MG63 (cell line): ENCODE measurements at regions not wholly inside any gene's neighbourhood (a gene's known extent, or its start where the extent isn't known, plus 50 kb on each side); places are given as distances from the start of the nearest gene placed in this dataset.

Source experiments
- DNase-seq: peaks from one replicate; pipeline ENCODE4 v3.0.0-alpha.2; 2020
- H3K27me3 ChIP-seq: fragments of 250-450 bp; sonication (Bioruptor Pico); 2 replicates; pipeline ENCODE4 v1.5.1; 2020; ENCODE audit warnings: mild to moderate bottlenecking, moderate library complexity
- H3K36me3 ChIP-seq: fragments of 250-450 bp; sonication (Bioruptor Pico); 2 replicates; pipeline ENCODE4 v1.5.1; 2020; ENCODE audit warnings: mild to moderate bottlenecking, moderate library complexity
- H3K4me3 ChIP-seq: fragments of 250-450 bp; sonication (Bioruptor Pico); 2 replicates; pipeline ENCODE4 v1.5.1; 2020; ENCODE audit warnings: mild to moderate bottlenecking, moderate library complexity
- H3K9me3 ChIP-seq: fragments of 250-450 bp; sonication (Bioruptor Pico); 2 replicates; pipeline ENCODE4 v1.5.1; 2020; ENCODE audit warnings: mild to moderate bottlenecking, moderate library complexity

DNA sequence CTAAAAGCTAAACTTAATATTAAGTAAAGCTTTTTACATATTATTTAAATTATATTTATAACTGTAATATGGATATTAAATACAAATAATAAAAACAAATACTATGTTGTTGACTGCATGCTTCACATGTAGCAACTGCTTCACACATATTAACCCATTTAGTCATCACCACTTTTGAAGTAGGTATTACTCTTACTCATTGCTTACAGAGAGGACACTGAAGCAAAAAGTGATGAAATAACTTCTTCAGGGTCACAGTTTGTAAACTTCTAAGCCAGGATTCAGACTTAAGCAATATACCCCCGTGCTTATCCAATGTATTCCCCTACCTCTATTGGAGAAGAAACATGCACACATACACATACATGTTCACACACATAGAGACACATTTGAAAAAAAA is 166.6 kb downstream of the DKK2 start:
- H3K27me3 ChIP-seq, result no peaks in the 10 kb centered on the region

GRCh38 chr4:106868381-106869035 is 167.6 kb downstream of the DKK2 start:
- no peaks in the 10 kb centered on the region for H3K9me3 ChIP-seq
- H3K36me3 ChIP-seq, result no peaks in the 10 kb centered on the region
- H3K27me3 ChIP-seq, result no peaks in the 10 kb centered on the region
- no peak overlapping the region for H3K4me3 ChIP-seq
- DNase-seq, result no peak

More for the DNA sequence above, 166.6 kb downstream of the DKK2 start:
- H3K4me3 ChIP-seq, result no peak overlapping the region
- DNase-seq, result no peak
- no peaks in the 10 kb centered on the region for H3K36me3 ChIP-seq
- no peaks in the 10 kb centered on the region for H3K9me3 ChIP-seq

- no peak for DNase-seq
- Histone ChIP-seq H3K9me3 (no peaks in the 10 kb centered on the region), H3K36me3 (no peaks in the 10 kb centered on the region), H3K4me3 (no peak overlapping the region), H3K27me3 (no peaks in the 10 kb centered on the region)
Observed at GRCh38 chr4:106864231-106864630, 171.9 kb downstream of the DKK2 start.

GRCh38 chr4:106854569-106855351 is 181.4 kb downstream of the DKK2 start:
- H3K4me3 ChIP-seq, result no peak overlapping the region

DNA sequence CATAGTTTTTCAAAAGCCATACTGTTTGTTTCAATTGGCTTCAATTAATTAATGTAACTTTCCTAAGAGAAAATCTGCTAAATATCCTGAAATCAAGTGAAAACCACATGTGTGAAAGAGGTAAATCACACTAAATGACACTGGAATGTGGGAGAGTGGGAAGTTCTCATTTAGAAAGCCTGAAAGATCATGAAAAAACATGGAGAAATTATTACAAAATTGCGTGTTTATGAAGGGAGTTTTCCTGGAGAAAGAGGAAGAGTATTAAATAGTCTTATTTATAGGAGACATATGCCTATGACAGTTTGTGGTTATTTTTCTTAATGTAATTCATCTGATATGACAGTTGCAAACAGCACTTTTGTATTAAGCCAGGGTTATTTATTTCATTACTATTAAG is 183.7 kb downstream of the DKK2 start:
- Histone ChIP-seq H3K4me3 (no peak overlapping the region), H3K9me3 (no peaks in the 10 kb centered on the region), H3K36me3 (no peaks in the 10 kb centered on the region), H3K27me3 (no peaks in the 10 kb centered on the region)
- no peak for DNase-seq

More at GRCh38 chr4:106854569-106855351, 181.4 kb downstream of the DKK2 start:
- no peak for DNase-seq
- no peaks in the 10 kb centered on the region for H3K9me3 ChIP-seq
- no peaks in the 10 kb centered on the region for H3K27me3 ChIP-seq
- H3K36me3 ChIP-seq, result no peaks in the 10 kb centered on the region

GRCh38 chr4:106851726-106852125 is 184.4 kb downstream of the DKK2 start:
- H3K27me3 ChIP-seq, result no peaks in the 10 kb centered on the region
- H3K36me3 ChIP-seq, result no peaks in the 10 kb centered on the region
- no peak for DNase-seq
- no peaks in the 10 kb centered on the region for H3K9me3 ChIP-seq
- no peak overlapping the region for H3K4me3 ChIP-seq

DNA sequence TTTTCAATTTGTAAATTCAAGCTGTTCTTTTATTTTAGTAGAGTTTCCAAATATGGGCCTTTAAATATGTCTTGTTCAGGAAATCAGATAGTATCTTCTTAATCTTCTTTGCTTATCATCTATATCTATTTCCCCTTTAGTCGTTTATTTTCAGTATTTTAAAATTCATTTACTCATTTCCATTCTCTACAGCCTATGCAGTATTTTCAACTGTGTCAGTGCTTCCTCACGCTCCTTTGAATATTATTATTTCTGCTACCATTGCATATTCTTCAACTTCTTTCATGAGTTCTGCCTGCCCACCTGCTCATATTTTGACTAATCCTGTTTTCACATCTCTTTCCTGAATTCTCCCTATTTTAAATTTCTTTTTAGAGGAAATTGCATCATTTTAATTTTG is 185.4 kb downstream of the DKK2 start:
- Histone ChIP-seq H3K36me3 (no peaks in the 10 kb centered on the region), H3K27me3 (no peaks in the 10 kb centered on the region), H3K9me3 (no peaks in the 10 kb centered on the region), H3K4me3 (no peak overlapping the region)
- no peak for DNase-seq

DNA sequence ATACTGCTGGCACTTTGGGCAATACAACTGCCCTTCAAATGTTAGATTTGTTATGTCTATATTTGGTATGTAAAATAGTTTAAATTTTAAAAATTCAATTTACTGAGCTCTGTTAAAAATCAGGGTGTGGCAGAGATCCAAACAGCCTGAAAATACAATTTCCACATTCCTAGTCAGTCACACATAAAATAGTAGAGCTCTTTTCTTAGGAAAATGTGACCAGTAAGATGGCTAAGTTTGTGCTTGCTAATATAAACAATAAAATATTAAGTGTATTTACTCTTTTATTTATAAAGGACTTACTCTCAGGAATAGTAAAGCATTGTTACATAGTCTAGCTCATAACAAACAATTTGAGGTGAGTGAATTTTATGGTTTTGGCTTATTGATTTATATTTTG is 200.2 kb downstream of the DKK2 start:
- Histone ChIP-seq H3K27me3 (no peaks in the 10 kb centered on the region), H3K36me3 (no peaks in the 10 kb centered on the region), H3K4me3 (no peak overlapping the region), H3K9me3 (no peaks in the 10 kb centered on the region)
- DNase-seq, result no peak

DNA sequence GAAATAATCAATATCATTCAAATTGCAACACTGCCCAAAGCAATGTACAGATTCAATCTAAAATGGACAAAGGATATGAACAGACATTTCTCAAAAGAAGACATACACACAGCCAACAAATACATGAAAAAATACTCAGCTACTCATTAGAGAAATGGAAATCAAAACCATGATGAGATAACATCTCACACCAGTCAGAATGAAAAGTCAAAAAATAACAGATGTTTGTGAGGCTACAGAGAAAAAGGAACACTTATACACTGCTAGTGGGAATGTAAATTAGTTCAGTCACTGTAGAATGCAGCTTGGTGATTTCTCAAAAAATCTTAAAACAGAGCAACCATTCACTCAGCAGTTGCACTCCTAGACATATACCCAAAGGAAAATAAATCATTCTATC is 205.2 kb downstream of the DKK2 start:
- Histone ChIP-seq H3K4me3 (no peak overlapping the region), H3K27me3 (no peaks in the 10 kb centered on the region), H3K36me3 (no peaks in the 10 kb centered on the region), H3K9me3 (no peaks in the 10 kb centered on the region)
- no peak for DNase-seq

DNA sequence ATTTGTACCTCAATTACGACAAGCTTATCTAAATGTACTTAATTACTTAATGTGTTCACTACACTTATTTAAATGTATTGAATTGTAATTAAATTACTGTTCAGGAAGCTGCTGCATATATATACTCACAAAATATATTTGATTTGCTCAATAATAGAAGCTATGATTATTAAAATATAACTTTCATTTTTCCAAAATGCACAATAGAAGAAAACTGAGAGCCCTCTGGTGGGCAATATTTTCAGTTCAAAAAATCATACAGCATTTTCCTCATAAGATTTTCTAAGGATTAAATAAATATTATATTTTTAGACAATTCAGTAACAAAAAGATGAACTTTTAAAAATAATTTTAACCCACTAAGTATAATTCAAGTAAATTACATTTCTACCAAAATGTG is 217.3 kb downstream of the DKK2 start:
- no peak for DNase-seq
- Histone ChIP-seq H3K36me3 (no peaks in the 10 kb centered on the region), H3K27me3 (no peaks in the 10 kb centered on the region), H3K9me3 (no peaks in the 10 kb centered on the region), H3K4me3 (no peak overlapping the region)

DNA sequence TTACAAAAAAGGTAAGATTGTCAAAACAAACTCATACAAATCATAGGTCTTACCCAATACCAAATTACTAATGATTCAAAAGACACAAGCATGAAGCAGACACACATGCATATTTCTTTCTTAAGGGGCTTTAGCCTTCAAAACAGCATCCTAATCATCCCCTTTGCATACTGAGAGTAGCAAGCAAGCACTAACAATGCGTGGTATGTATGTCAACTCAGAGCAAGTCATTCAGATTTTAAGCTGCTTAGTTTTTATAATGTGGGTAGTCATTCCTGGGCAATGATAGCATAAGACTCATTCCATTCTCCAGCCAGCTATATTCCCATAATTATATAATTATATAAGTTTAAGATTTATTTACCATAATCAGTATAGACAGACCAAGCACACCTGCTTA is 219.6 kb downstream of the DKK2 start:
- Histone ChIP-seq H3K4me3 (no peak overlapping the region), H3K9me3 (no peaks in the 10 kb centered on the region), H3K36me3 (no peaks in the 10 kb centered on the region), H3K27me3 (no peaks in the 10 kb centered on the region)
- DNase-seq, result no peak

GRCh38 chr4:106810122-106810521 is 226.0 kb downstream of the DKK2 start:
- DNase-seq, result no peak
- Histone ChIP-seq H3K4me3 (no peak overlapping the region), H3K36me3 (no peaks in the 10 kb centered on the region), H3K9me3 (no peaks in the 10 kb centered on the region), H3K27me3 (no peaks in the 10 kb centered on the region)

DNA sequence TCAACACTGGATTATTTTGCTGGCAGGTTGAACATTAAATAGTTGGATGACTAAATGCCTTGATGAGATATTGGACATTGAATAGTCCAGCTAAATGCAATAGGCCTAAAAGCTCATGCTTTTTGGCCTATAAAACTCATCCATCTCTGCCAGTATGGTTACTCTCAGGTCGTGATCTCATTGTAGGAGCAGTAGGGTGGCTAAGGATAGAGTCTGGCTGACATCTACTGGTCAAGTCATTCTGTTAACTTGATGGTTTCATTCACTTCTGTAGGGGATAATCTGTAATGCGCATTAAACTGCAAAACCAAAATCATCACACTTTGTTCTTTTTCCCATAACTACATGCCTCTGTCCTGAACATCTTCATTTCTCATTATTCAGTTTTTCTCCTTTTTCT is 227.0 kb downstream of the DKK2 start:
- Histone ChIP-seq H3K9me3 (no peaks in the 10 kb centered on the region), H3K36me3 (no peaks in the 10 kb centered on the region), H3K4me3 (no peak overlapping the region), H3K27me3 (no peaks in the 10 kb centered on the region)
- peak; percentile 4 for DNase-seq

GRCh38 chr4:106806158-106806797 is 229.8 kb downstream of the DKK2 start:
- Histone ChIP-seq H3K9me3 (no peaks in the 10 kb centered on the region), H3K27me3 (no peaks in the 10 kb centered on the region), H3K36me3 (no peaks in the 10 kb centered on the region), H3K4me3 (no peak overlapping the region)
- DNase-seq, result no peak

DNA sequence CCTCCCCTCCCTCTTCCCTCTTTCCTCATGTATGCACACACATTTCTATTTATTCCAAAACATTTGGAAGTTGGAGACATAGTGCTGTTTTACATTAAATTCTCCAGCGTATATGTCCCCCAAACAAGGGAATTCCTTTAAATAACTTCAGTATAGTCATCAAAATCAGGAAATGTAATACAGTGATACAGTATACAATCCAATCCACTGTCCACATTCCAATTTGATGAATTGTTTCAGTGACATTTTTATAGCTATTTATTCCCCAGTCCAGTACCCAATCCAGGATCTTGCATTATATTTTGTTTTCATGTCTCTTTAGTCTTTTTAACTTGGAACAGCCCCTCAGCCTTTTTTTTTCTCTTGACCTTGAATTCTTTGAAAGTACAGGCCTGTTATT is 233.0 kb downstream of the DKK2 start:
- no peak for DNase-seq
- no peaks in the 10 kb centered on the region for H3K27me3 ChIP-seq
- no peak overlapping the region for H3K4me3 ChIP-seq
- H3K36me3 ChIP-seq, result no peaks in the 10 kb centered on the region
- H3K9me3 ChIP-seq, result no peaks in the 10 kb centered on the region

- no peaks in the 10 kb centered on the region for H3K36me3 ChIP-seq
- no peaks in the 10 kb centered on the region for H3K27me3 ChIP-seq
- H3K4me3 ChIP-seq, result no peak overlapping the region
- DNase-seq, result no peak
- no peaks in the 10 kb centered on the region for H3K9me3 ChIP-seq
Observed at GRCh38 chr4:106801386-106801785, 234.7 kb downstream of the DKK2 start.

- Histone ChIP-seq H3K27me3 (no peaks in the 10 kb centered on the region), H3K36me3 (no peaks in the 10 kb centered on the region), H3K4me3 (no peak overlapping the region), H3K9me3 (no peaks in the 10 kb centered on the region)
- DNase-seq, result no peak
Observed at GRCh38 chr4:106796876-106797275, 239.2 kb downstream of the DKK2 start.

DNA sequence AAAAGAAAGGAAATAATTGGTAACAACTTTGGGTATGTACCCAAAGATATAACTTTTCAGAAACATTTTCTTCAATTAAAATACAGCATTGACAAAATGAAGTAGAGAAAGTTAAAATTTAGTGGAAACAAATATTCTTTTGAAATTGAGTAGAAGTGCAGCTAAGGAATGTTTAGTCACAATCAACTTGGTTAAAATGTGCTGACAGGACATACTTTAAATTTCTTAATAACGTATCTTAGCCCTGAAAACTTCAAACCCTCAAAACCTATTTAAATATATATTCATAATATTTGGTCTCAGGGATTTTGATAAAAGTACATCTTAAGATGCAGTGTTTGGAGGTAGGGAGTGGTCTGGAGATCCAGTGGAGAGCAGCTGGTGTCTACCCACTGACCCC is 240.8 kb downstream of the DKK2 start:
- DNase-seq, result no peak
- H3K27me3 ChIP-seq, result no peaks in the 10 kb centered on the region
- H3K4me3 ChIP-seq, result no peak overlapping the region
- no peaks in the 10 kb centered on the region for H3K9me3 ChIP-seq
- H3K36me3 ChIP-seq, result no peaks in the 10 kb centered on the region
